ENCODE measurements at regions not wholly inside any gene's neighbourhood (a gene's known extent, or its start where the extent isn't known, plus 50 kb on each side); places are given as distances from the start of the nearest gene placed in this dataset.
"Not testable (repeated sequence)": the region's sequence is repeated elsewhere in the genome, so short reads cannot be mapped to it uniquely, and the experiment has no call there.

GRCh38 chr4:147160908-147161513 is 215.3 kb upstream of the TTC29 start:
- DNase-seq (ENCODE audit: low spot score), result peak; percentile 34

GRCh38 chr4:147163311-147163710 is 217.6 kb upstream of the TTC29 start:
- DNase-seq (ENCODE audit: low spot score), result no peak

- not testable (repeated sequence) for DNase-seq (ENCODE audit: low spot score)
These were observed 222.5 kb upstream of the TTC29 start for GRCh38 chr4:147168200-147168599.

GRCh38 chr4:147173322-147173721 is 227.7 kb upstream of the TTC29 start:
- no peak for DNase-seq (ENCODE audit: low spot score)

GRCh38 chr4:147173797-147174432 is 228.3 kb upstream of the TTC29 start:
- no peak for DNase-seq (ENCODE audit: low spot score)

- no peak for DNase-seq (ENCODE audit: low spot score)
These were observed 228.9 kb upstream of the TTC29 start for GRCh38 chr4:147174591-147174990.

- DNase-seq (ENCODE audit: low spot score), result no peak
These were observed 229.9 kb upstream of the TTC29 start for GRCh38 chr4:147175460-147176025.

- DNase-seq (ENCODE audit: low spot score), result no peak
These were observed 236.4 kb upstream of the TTC29 start for GRCh38 chr4:147182041-147182440.

- no peak for DNase-seq (ENCODE audit: low spot score)
These were observed 247.0 kb upstream of the TTC29 start for GRCh38 chr4:147192679-147193078.

GRCh38 chr4:147194114-147194513 is 248.4 kb upstream of the TTC29 start:
- no peak for DNase-seq (ENCODE audit: low spot score)

GRCh38 chr4:147194604-147195003 is 248.9 kb upstream of the TTC29 start:
- DNase-seq (ENCODE audit: low spot score), result no peak

GRCh38 chr4:147195386-147195785 is 249.7 kb upstream of the TTC29 start:
- DNase-seq (ENCODE audit: low spot score), result no peak

- no peak for DNase-seq (ENCODE audit: low spot score)
These were observed 252.9 kb upstream of the TTC29 start for GRCh38 chr4:147198411-147199051.

GRCh38 chr4:147201016-147201415 is 255.4 kb upstream of the TTC29 start:
- no peak for DNase-seq (ENCODE audit: low spot score)

- DNase-seq (ENCODE audit: low spot score), result no peak
These were observed 261.1 kb upstream of the TTC29 start for GRCh38 chr4:147206807-147207206.

- no peak for DNase-seq (ENCODE audit: low spot score)
These were observed 262.2 kb upstream of the TTC29 start for GRCh38 chr4:147207911-147208310.

- DNase-seq (ENCODE audit: low spot score), result no peak
These were observed 263.2 kb upstream of the EDNRA start for GRCh38 chr4:147217655-147218054.

GRCh38 chr4:147219145-147219544 is 261.8 kb upstream of the EDNRA start:
- no peak for DNase-seq (ENCODE audit: low spot score)

GRCh38 chr4:147220833-147221232 is 260.1 kb upstream of the EDNRA start:
- no peak for DNase-seq (ENCODE audit: low spot score)

GRCh38 chr4:147222906-147223305 is 258.0 kb upstream of the EDNRA start:
- DNase-seq (ENCODE audit: low spot score), result no peak

- DNase-seq (ENCODE audit: low spot score), result no peak
These were observed 257.3 kb upstream of the EDNRA start for GRCh38 chr4:147223576-147223975.

- no peak for DNase-seq (ENCODE audit: low spot score)
These were observed 244.1 kb upstream of the EDNRA start for GRCh38 chr4:147236806-147237205.

GRCh38 chr4:147244786-147245185 is 236.1 kb upstream of the EDNRA start:
- DNase-seq (ENCODE audit: low spot score), result no peak
